ENCODE measurements at regions not wholly inside any gene's neighbourhood (a gene's known extent, or its start where the extent isn't known, plus 50 kb on each side); places are given as distances from the start of the nearest gene placed in this dataset.
"Not testable (repeated sequence)": the region's sequence is repeated elsewhere in the genome, so short reads cannot be mapped to it uniquely, and the experiment has no call there.

GRCh38 chr14:52175982-52176502 is 91.5 kb upstream of the PTGDR start:
- no peak for DNase-seq (ENCODE audit: low read depth)
- H3K4me3 ChIP-seq (ENCODE audit: low read depth, low read length) = no peak overlapping the region
- TF ChIP-seq CTCF (IDR thresholded peaks at IDR 0.05; ENCODE audit: control insufficient read depth, extremely low read depth, insufficient read depth) = no peak

GRCh38 chr14:52171932-52172331 is 95.6 kb upstream of the PTGDR start:
- not testable (repeated sequence) for DNase-seq (ENCODE audit: low read depth); H3K4me3 ChIP-seq (ENCODE audit: low read depth, low read length)

GRCh38 chr14:52166822-52167221 is 98.0 kb upstream of the NID2 start:
- TF ChIP-seq CTCF (IDR thresholded peaks at IDR 0.05; ENCODE audit: control insufficient read depth, extremely low read depth, insufficient read depth) = no peak
- H3K4me3 ChIP-seq (ENCODE audit: low read depth, low read length) = no peak overlapping the region
- DNase-seq (ENCODE audit: low read depth) = no peak

- no peak for TF ChIP-seq CTCF (IDR thresholded peaks at IDR 0.05; ENCODE audit: control insufficient read depth, extremely low read depth, insufficient read depth)
- no peak for DNase-seq (ENCODE audit: low read depth)
- no peak overlapping the region for H3K4me3 ChIP-seq (ENCODE audit: low read depth, low read length)
These were observed 86.9 kb upstream of the NID2 start for GRCh38 chr14:52155651-52156213.

- no peak for TF ChIP-seq CTCF (IDR thresholded peaks at IDR 0.05; ENCODE audit: control insufficient read depth, extremely low read depth, insufficient read depth)
- DNase-seq (ENCODE audit: low read depth) = no peak
- H3K4me3 ChIP-seq (ENCODE audit: low read depth, low read length) = no peak overlapping the region
These were observed 86.3 kb upstream of the NID2 start for GRCh38 chr14:52154992-52155650.

- no peak for TF ChIP-seq CTCF (IDR thresholded peaks at IDR 0.05; ENCODE audit: control insufficient read depth, extremely low read depth, insufficient read depth)
- no peak for DNase-seq (ENCODE audit: low read depth)
- H3K4me3 ChIP-seq (ENCODE audit: low read depth, low read length) = no peak overlapping the region
These were observed 85.1 kb upstream of the NID2 start for GRCh38 chr14:52153939-52154338.

GRCh38 chr14:52150162-52150561 is 81.3 kb upstream of the NID2 start:
- DNase-seq (ENCODE audit: low read depth) = no peak
- no peak overlapping the region for H3K4me3 ChIP-seq (ENCODE audit: low read depth, low read length)
- TF ChIP-seq CTCF (IDR thresholded peaks at IDR 0.05; ENCODE audit: control insufficient read depth, extremely low read depth, insufficient read depth) = no peak
